HepG2 (cell line): ENCODE measurements at regions not wholly inside any gene's neighbourhood (a gene's known extent, or its start where the extent isn't known, plus 50 kb on each side); places are given as distances from the start of the nearest gene placed in this dataset.
A peak's percentile ranks its signal among the peaks of the same experiment; 100 is the strongest.

ENCODE experiments used
- ARNT ChIP-seq: fragments of 450-650 bp; IDR thresholded peaks from 2 replicates; pipeline ENCODE4 v1.6.1; 2017
- CC2D1A ChIP-seq: sonication (generic); formaldehyde crosslinking; IDR thresholded peaks from 2 replicates; pipeline ENCODE4 v1.8.1; 2023; ENCODE audit warnings: mild to moderate bottlenecking, missing genetic modification reagents
- CEBPB ChIP-seq: IDR thresholded peaks from 2 replicates; pipeline ENCODE4 v1.6.1; 2011; ENCODE audit warnings: low read depth, low read length, improper control_type of control experiment, borderline replicate concordance
- CERS6 ChIP-seq: sonication (generic); formaldehyde crosslinking; IDR thresholded peaks from 2 replicates; pipeline ENCODE4 v1.5.0; 2020; ENCODE audit warnings: missing genetic modification reagents
- EEA1 ChIP-seq: sonication (generic); formaldehyde crosslinking; IDR thresholded peaks from 2 replicates; pipeline ENCODE4 v1.5.1; 2020; ENCODE audit warnings: mild to moderate bottlenecking, missing genetic modification reagents, borderline replicate concordance
- GFI1 ChIP-seq: sonication (generic); formaldehyde crosslinking; IDR thresholded peaks from 2 replicates; pipeline ENCODE4 v1.5.0; 2020; ENCODE audit warnings: missing genetic modification reagents, mild to moderate bottlenecking, borderline replicate concordance
- HMG20A ChIP-seq: IDR thresholded peaks from 2 replicates; pipeline ENCODE4 v1.6.1; 2016; ENCODE audit warnings: borderline replicate concordance
- KLF12 ChIP-seq: sonication (generic); formaldehyde crosslinking; IDR thresholded peaks from 2 replicates; pipeline ENCODE4 v1.4.0; 2020; ENCODE audit warnings: missing genetic modification reagents, borderline replicate concordance
- MED1 ChIP-seq: sonication (generic); formaldehyde crosslinking; IDR thresholded peaks from 2 replicates; pipeline ENCODE4 v1.4.0; 2020; ENCODE audit warnings: missing genetic modification reagents
- MTERF4 ChIP-seq: sonication (generic); formaldehyde crosslinking; IDR thresholded peaks from 2 replicates; pipeline ENCODE4 v1.8.0; 2023; ENCODE audit warnings: mild to moderate bottlenecking, missing genetic modification reagents
- MXI1 ChIP-seq: IDR thresholded peaks from 3 replicates; pipeline ENCODE4 v1.6.1; 2012; ENCODE audit warnings: low read depth, low read length, inconsistent platforms, borderline replicate concordance
- MZF1 ChIP-seq: sonication (generic); formaldehyde crosslinking; IDR thresholded peaks from 2 replicates; pipeline ENCODE4 v1.8.1; 2023; ENCODE audit warnings: mild to moderate bottlenecking, missing genetic modification reagents, borderline replicate concordance
- NONO ChIP-seq, 2 experiments: fragments of 450-650 bp in 1 of 2; sonication (generic) in 1 of 2; formaldehyde crosslinking in 1 of 2; IDR thresholded peaks in 1 of 2; conservative IDR thresholded peaks in 1 of 2; 2 replicates each; pipeline versions ENCODE4 v1.6.1 to v1.8.0; 2017 to 2022; ENCODE audit warnings: mild to moderate bottlenecking in 1 of 2, missing genetic modification reagents in 1 of 2, moderate library complexity in 1 of 2
- NPAS2 ChIP-seq: sonication (generic); formaldehyde crosslinking; IDR thresholded peaks from 2 replicates; pipeline ENCODE4 v1.8.0; 2022; ENCODE audit warnings: mild to moderate bottlenecking, missing genetic modification reagents, borderline replicate concordance
- RNF2 ChIP-seq: fragments of 450-650 bp; conservative IDR thresholded peaks from 2 replicates; pipeline ENCODE4 v1.6.1; 2016; ENCODE audit warnings: low read depth
- TAF15 ChIP-seq: fragments of 200-400 bp; formaldehyde crosslinking; IDR thresholded peaks from one replicate; pipeline ENCODE4 v1.6.1; 2018; ENCODE audit warnings: mild to moderate bottlenecking, low read depth, low read length; ENCODE audit not compliant: poor library complexity, severe bottlenecking
- TP53 ChIP-seq: sonication (generic); formaldehyde crosslinking; conservative IDR thresholded peaks from 2 replicates; pipeline ENCODE4 v1.4.0; 2020; ENCODE audit warnings: missing genetic modification reagents
- TRIM22 ChIP-seq: fragments of 450-650 bp; IDR thresholded peaks from 2 replicates; pipeline ENCODE4 v1.6.1; 2017
- ZBTB4 ChIP-seq: sonication (generic); formaldehyde crosslinking; IDR thresholded peaks from 2 replicates; pipeline ENCODE4 v1.4.0; 2020; ENCODE audit warnings: missing genetic modification reagents, mild to moderate bottlenecking, borderline replicate concordance
- ZNF326 ChIP-seq: sonication (generic); formaldehyde crosslinking; IDR thresholded peaks from 2 replicates; pipeline ENCODE4 v1.4.0; 2020; ENCODE audit warnings: missing genetic modification reagents, borderline replicate concordance
- ZNF484 ChIP-seq: sonication (generic); formaldehyde crosslinking; IDR thresholded peaks from 2 replicates; pipeline ENCODE4 v1.5.1; 2020; ENCODE audit warnings: mild to moderate bottlenecking, low read depth, missing genetic modification reagents, borderline replicate concordance
- ZNF652 ChIP-seq: IDR thresholded peaks from 2 replicates; pipeline ENCODE4 v1.6.1; 2016; ENCODE audit warnings: low read depth, borderline replicate concordance
- ZNF788 ChIP-seq: sonication (generic); formaldehyde crosslinking; IDR thresholded peaks from 2 replicates; pipeline ENCODE4 v1.5.0; 2020; ENCODE audit warnings: mild to moderate bottlenecking, missing genetic modification reagents, borderline replicate concordance

GRCh38 chr21:28256420-28256831 lies 736.3 kb downstream of the LTN1 start (continued):
- TF ChIP-seq EEA1 = no peak
- no peak for TF ChIP-seq GFI1 (CRISPR knock-in tag)
- no peak for TF ChIP-seq TP53 (CRISPR knock-in tag)
- TF ChIP-seq ARNT = no peak
- no peak for TF ChIP-seq CERS6 (CRISPR knock-in tag)
- TF ChIP-seq ZNF484 (CRISPR knock-in tag) = no peak
- no peak for TF ChIP-seq TAF15
- 0 out of 2 replicates have a peak, but pooled peaks have one; percentile 2 for TF ChIP-seq CEBPB
- TF ChIP-seq ZNF326 = no peak
- no peak for TF ChIP-seq ZNF788 (CRISPR knock-in tag)
- no peak for TF ChIP-seq KLF12 (CRISPR knock-in tag)
- peak; percentile 94 for TF ChIP-seq HMG20A (CRISPR knock-in tag)
- no peak for TF ChIP-seq MTERF4 (CRISPR knock-in tag)
- peak; percentile 89 for TF ChIP-seq MED1 (CRISPR knock-in tag)
- no peak for TF ChIP-seq TRIM22
- no peak for TF ChIP-seq CC2D1A (CRISPR knock-in tag)
- TF ChIP-seq NPAS2 (CRISPR knock-in tag) = no peak
- no peak for TF ChIP-seq MZF1 (CRISPR knock-in tag)
- TF ChIP-seq NONO (IDR thresholded peaks at IDR 0.05) = no peak
- TF ChIP-seq NONO (CRISPR knock-in tag; conservative IDR thresholded peaks at IDR 0.05) = 0 out of 2 replicates have a peak, but pooled peaks have one; percentile 22
- no peak; the same call in 2 of the 3 replicates for TF ChIP-seq MXI1
- TF ChIP-seq ZBTB4 (CRISPR knock-in tag) = no peak
- TF ChIP-seq RNF2 = no peak
- TF ChIP-seq ZNF652 = peak; percentile 31; the same call in 1 of the 2 replicates
